Activated CD8-positive, alpha-beta memory T cell treated with anti-CD3 and anti-CD28 coated beads for 36 hours (primary cell): ENCODE measurements at regions not wholly inside any gene's neighbourhood (a gene's known extent, or its start where the extent isn't known, plus 50 kb on each side); places are given as distances from the start of the nearest gene placed in this dataset.

Experiments
- CTCF ChIA-PET: fragments of 350-600 bp; sonication (Branson Sonifier 250); formaldehyde crosslinking; loops from one replicate; lab custom pipeline; 2021; ENCODE audit warnings: antibody characterized with exemption; lab: Charles Lee
- POLR2A ChIA-PET: fragments of 350-600 bp; sonication (Branson Sonifier 250); formaldehyde crosslinking; loops from one replicate; lab custom pipeline; 2021; ENCODE audit warnings: antibody characterized with exemption; lab: Charles Lee

GRCh38 chr12:78721906-78722305 lies 142.7 kb upstream of the SYT1 start:
- ChIA-PET CTCF (no interaction called here), POLR2A (no interaction called here)

GRCh38 chr12:78725033-78725432 lies 139.5 kb upstream of the SYT1 start:
- CTCF ChIA-PET = no interaction called here

GRCh38 chr12:78725951-78726580 lies 138.5 kb upstream of the SYT1 start:
- CTCF ChIA-PET = no interaction called here
- POLR2A ChIA-PET = no interaction called here

More at GRCh38 chr12:78725033-78725432, 139.5 kb upstream of the SYT1 start:
- POLR2A ChIA-PET = no interaction called here

GRCh38 chr12:78726854-78727253 lies 137.7 kb upstream of the SYT1 start:
- POLR2A ChIA-PET = no interaction called here
- CTCF ChIA-PET = no interaction called here

- CTCF ChIA-PET = no interaction called here
- POLR2A ChIA-PET = no interaction called here
Measured at GRCh38 chr12:78732481-78732880, 132.1 kb upstream of the SYT1 start.

GRCh38 chr12:78739653-78740052 lies 124.9 kb upstream of the SYT1 start:
- ChIA-PET POLR2A (no interaction called here), CTCF (no interaction called here)

- POLR2A ChIA-PET = no interaction called here
- CTCF ChIA-PET = no interaction called here
Measured at GRCh38 chr12:78746001-78746400, 118.6 kb upstream of the SYT1 start.

GRCh38 chr12:78753058-78753457 lies 111.5 kb upstream of the SYT1 start:
- ChIA-PET CTCF (no interaction called here), POLR2A (no interaction called here)

GRCh38 chr12:78756936-78757335 lies 107.6 kb upstream of the SYT1 start:
- CTCF ChIA-PET = no interaction called here
- POLR2A ChIA-PET = no interaction called here

- ChIA-PET CTCF (no interaction called here), POLR2A (no interaction called here)
Measured at GRCh38 chr12:78759367-78759766, 105.2 kb upstream of the SYT1 start.

- ChIA-PET CTCF (no interaction called here), POLR2A (no interaction called here)
Measured at GRCh38 chr12:78760906-78761305, 103.7 kb upstream of the SYT1 start.

GRCh38 chr12:78764913-78765312 lies 99.7 kb upstream of the SYT1 start:
- ChIA-PET POLR2A (no interaction called here), CTCF (no interaction called here)

GRCh38 chr12:78767264-78767981 lies 97.2 kb upstream of the SYT1 start:
- POLR2A ChIA-PET = no interaction called here
- CTCF ChIA-PET = no interaction called here

GRCh38 chr12:78778339-78778738 lies 86.2 kb upstream of the SYT1 start:
- ChIA-PET CTCF (no interaction called here), POLR2A (no interaction called here)

- POLR2A ChIA-PET = no interaction called here
- CTCF ChIA-PET = no interaction called here
Measured at GRCh38 chr12:78787576-78787975, 77.0 kb upstream of the SYT1 start.

GRCh38 chr12:78790148-78790547 lies 74.4 kb upstream of the SYT1 start:
- POLR2A ChIA-PET = no interaction called here

GRCh38 chr12:78792052-78792698 lies 72.4 kb upstream of the SYT1 start:
- POLR2A ChIA-PET = no interaction called here
- CTCF ChIA-PET = no interaction called here

More at GRCh38 chr12:78790148-78790547, 74.4 kb upstream of the SYT1 start:
- CTCF ChIA-PET = interaction anchor here (0.6 kb wide), 1 partner anchor 1401 kb away, joined by 4 read pairs; no protein-coding TSS in a partner anchor

- ChIA-PET CTCF (no interaction called here), POLR2A (no interaction called here)
Measured at GRCh38 chr12:78793491-78793890, 71.1 kb upstream of the SYT1 start.

- POLR2A ChIA-PET = no interaction called here
- CTCF ChIA-PET = no interaction called here
Measured at GRCh38 chr12:78793982-78794381, 70.6 kb upstream of the SYT1 start.

- POLR2A ChIA-PET = no interaction called here
- CTCF ChIA-PET = no interaction called here
Measured at GRCh38 chr12:78795934-78796445, 68.6 kb upstream of the SYT1 start.
